ENCODE measurements at regions not wholly inside any gene's neighbourhood (a gene's known extent, or its start where the extent isn't known, plus 50 kb on each side); places are given as distances from the start of the nearest gene placed in this dataset.

DNA sequence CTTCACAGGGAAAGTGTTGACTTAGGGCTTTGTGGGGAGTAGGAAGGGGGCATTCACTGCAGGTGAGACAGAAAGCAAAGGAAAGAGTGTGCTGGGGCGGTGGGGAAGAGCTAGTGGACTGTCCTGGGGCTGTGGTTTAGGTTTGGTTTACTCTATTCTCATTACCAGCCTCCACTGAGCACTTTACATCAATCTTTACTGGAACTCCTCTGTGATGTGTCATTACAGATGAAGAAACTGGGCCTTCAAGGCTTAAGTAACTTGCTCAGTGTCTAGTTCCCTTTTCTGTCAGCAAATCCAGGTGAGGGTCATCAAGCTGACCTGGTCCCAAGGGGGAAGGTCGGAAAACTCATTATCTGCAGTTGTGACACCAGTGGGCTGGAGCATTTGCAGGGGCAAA lies 120.2 kb upstream of the PFN2 start:
- Histone ChIP-seq H2BK120ac (ENCODE audit: low read depth, low read length) (peak overlapping the region; percentile 29; the same call in 1 of the 2 replicates), H3K9me1 (ENCODE audit: insufficient read depth, low read length) (peaks cover 3% of the 10 kb centered on the region; the same call in 1 of the 2 replicates), H3K27me3 (ENCODE audit: control insufficient read depth, insufficient read depth, low read length) (no peaks in the 10 kb centered on the region), H3K36me3 (ENCODE audit: control insufficient read depth, insufficient read depth, low read length) (no peaks in the 10 kb centered on the region), H2AFZ (replicated peaks; ENCODE audit: low read length, poor library complexity) (no peak overlapping the region), H3K4ac (ENCODE audit: low read depth, low read length) (peak overlapping the region; percentile 0; the same call in 1 of the 2 replicates), H3K56ac (ENCODE audit: extremely low read depth, insufficient read depth, low read length) (no peak overlapping the region), H4K8ac (ENCODE audit: low read depth in 2 of 2, low read length in 2 of 2) (no peak overlapping the region; a peak in 1 of 4 replicates), H2BK5ac (ENCODE audit: low read depth, low read length, poor library complexity, severe bottlenecking) (no peak overlapping the region), H2AK5ac (ENCODE audit: low read depth, low read length) (no peak overlapping the region), H4K20me1 (ENCODE audit: insufficient read depth, low read length) (no peaks in the 10 kb centered on the region), H3K27ac (ENCODE audit: insufficient read depth, low read length) (no peak overlapping the region), H3K9ac (ENCODE audit: low read depth, low read length) (no peak overlapping the region), H2BK20ac (ENCODE audit: low read depth, low read length) (peak overlapping the region; percentile 29; the same call in 1 of the 2 replicates), H3K23ac (ENCODE audit: low read depth, low read length) (no peak overlapping the region), H3K4me1 (ENCODE audit: control insufficient read depth, insufficient read depth, low read length) (peaks cover 10% of the 10 kb centered on the region), H3K18ac (ENCODE audit: low read depth, low read length) (no peak overlapping the region), H2AK9ac (replicated peaks; ENCODE audit: low read depth, low read length, poor library complexity) (no peak overlapping the region), H3K9me3 (ENCODE audit: control insufficient read depth, insufficient read depth, low read length) (no peaks in the 10 kb centered on the region), H3K14ac (replicated peaks; ENCODE audit: low read depth, low read length) (0 out of 2 replicates have a peak overlapping the region, but pooled peaks have one; percentile 19), H4K5ac (ENCODE audit: low read depth, low read length) (no peak overlapping the region), H3K4me3 (ENCODE audit: insufficient read depth, low read depth, low read length) (no peak overlapping the region), H4K91ac (ENCODE audit: insufficient read depth, low read depth, low read length) (no peak overlapping the region), H3K79me1 (ENCODE audit: low read depth in 1 of 2, low read length in 2 of 2) (no peaks in the 10 kb centered on the region), H2BK15ac (ENCODE audit: low read depth, low read length) (no peak overlapping the region), H3K4me2 (ENCODE audit: low read depth, low read length) (no peak overlapping the region)
- WGBS, 2 experiments (ENCODE audit: extremely low coverage in 2 of 2, insufficient read length in 1 of 2), result 57% methylated on average over 1 of the region's 2 CpGs; no CpG with 5 or more reads in 1 of the 2 experiments
- dilution Hi-C loops (cut with HindIII; ENCODE audit: low sequenced_read_pairs, unreplicated experiment), result no loop called here
- in situ Hi-C loops (cut with MboI; ENCODE audit: low sequenced_read_pairs), result no loop called here
- DNase-seq (peak; percentile 37), ATAC-seq (ENCODE audit: low read depth) (peak; percentile 56)
- POLR2A ChIA-PET (ENCODE audit: unreplicated experiment), result no interaction called here
- intact Hi-C loops (cut with micrococcal nuclease), result no loop called here
- TF ChIP-seq FOS (IDR thresholded peaks at IDR 0.05; ENCODE audit: low read depth, low read length), result no peak
- no peak for TF ChIP-seq NFE2L2 (IDR thresholded peaks at IDR 0.05; ENCODE audit: low read depth, low read length)
- TF ChIP-seq, protein P1, sequence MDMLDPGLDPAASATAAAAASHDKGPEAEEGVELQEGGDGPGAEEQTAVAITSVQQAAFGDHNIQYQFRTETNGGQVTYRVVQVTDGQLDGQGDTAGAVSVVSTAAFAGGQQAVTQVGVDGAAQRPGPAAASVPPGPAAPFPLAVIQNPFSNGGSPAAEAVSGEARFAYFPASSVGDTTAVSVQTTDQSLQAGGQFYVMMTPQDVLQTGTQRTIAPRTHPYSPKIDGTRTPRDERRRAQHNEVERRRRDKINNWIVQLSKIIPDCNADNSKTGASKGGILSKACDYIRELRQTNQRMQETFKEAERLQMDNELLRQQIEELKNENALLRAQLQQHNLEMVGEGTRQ (IDR thresholded peaks at IDR 0.05; ENCODE audit: low read depth, low read length), result no peak
- TF ChIP-seq POLR2A (IDR thresholded peaks at IDR 0.05; ENCODE audit: low read depth, low read length), result no peak
- no peak for TF ChIP-seq SMC3 (IDR thresholded peaks at IDR 0.05; ENCODE audit: low read depth, low read length)
- TF ChIP-seq RAD21 (IDR thresholded peaks at IDR 0.05; ENCODE audit: low read length), result no peak
- no peak for TF ChIP-seq MAFK (IDR thresholded peaks at IDR 0.05; ENCODE audit: low read depth, low read length)
- no peak for TF ChIP-seq RFX5 (IDR thresholded peaks at IDR 0.05; ENCODE audit: low read depth, low read length)
- TF ChIP-seq BHLHE40 (IDR thresholded peaks at IDR 0.05; ENCODE audit: low read depth, low read length), result no peak
- no peak for TF ChIP-seq CEBPB (IDR thresholded peaks at IDR 0.05; ENCODE audit: low read depth, low read length)
- TF ChIP-seq, protein P2, sequence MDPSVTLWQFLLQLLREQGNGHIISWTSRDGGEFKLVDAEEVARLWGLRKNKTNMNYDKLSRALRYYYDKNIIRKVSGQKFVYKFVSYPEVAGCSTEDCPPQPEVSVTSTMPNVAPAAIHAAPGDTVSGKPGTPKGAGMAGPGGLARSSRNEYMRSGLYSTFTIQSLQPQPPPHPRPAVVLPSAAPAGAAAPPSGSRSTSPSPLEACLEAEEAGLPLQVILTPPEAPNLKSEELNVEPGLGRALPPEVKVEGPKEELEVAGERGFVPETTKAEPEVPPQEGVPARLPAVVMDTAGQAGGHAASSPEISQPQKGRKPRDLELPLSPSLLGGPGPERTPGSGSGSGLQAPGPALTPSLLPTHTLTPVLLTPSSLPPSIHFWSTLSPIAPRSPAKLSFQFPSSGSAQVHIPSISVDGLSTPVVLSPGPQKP (IDR thresholded peaks at IDR 0.05; ENCODE audit: borderline replicate concordance, low read depth, low read length), result no peak
- no peak for TF ChIP-seq MXI1 (IDR thresholded peaks at IDR 0.05; ENCODE audit: borderline replicate concordance, low read depth, low read length)
- no peak for TF ChIP-seq CHD1 (IDR thresholded peaks at IDR 0.05; ENCODE audit: low read depth, low read length)
- TF ChIP-seq, protein P3, sequence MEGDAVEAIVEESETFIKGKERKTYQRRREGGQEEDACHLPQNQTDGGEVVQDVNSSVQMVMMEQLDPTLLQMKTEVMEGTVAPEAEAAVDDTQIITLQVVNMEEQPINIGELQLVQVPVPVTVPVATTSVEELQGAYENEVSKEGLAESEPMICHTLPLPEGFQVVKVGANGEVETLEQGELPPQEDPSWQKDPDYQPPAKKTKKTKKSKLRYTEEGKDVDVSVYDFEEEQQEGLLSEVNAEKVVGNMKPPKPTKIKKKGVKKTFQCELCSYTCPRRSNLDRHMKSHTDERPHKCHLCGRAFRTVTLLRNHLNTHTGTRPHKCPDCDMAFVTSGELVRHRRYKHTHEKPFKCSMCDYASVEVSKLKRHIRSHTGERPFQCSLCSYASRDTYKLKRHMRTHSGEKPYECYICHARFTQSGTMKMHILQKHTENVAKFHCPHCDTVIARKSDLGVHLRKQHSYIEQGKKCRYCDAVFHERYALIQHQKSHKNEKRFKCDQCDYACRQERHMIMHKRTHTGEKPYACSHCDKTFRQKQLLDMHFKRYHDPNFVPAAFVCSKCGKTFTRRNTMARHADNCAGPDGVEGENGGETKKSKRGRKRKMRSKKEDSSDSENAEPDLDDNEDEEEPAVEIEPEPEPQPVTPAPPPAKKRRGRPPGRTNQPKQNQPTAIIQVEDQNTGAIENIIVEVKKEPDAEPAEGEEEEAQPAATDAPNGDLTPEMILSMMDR (conservative IDR thresholded peaks at IDR 0.05; ENCODE audit: low read depth, low read length), result no peak
- no peak for TF ChIP-seq RCOR1 (IDR thresholded peaks at IDR 0.05; ENCODE audit: insufficient replicate concordance, low read length)
- TF ChIP-seq MAZ (IDR thresholded peaks at IDR 0.05; ENCODE audit: borderline replicate concordance, low read depth, low read length), result no peak
- no TSS peak for BruUV-seq (replicated peaks)
- CTCF ChIA-PET, result no interaction called here

Measured in IMR-90 (cell line).